ENCODE measurements at regions not wholly inside any gene's neighbourhood (a gene's known extent, or its start where the extent isn't known, plus 50 kb on each side); places are given as distances from the start of the nearest gene placed in this dataset.

GRCh38 chr4:1508161-1509160 is 102.2 kb upstream of the NKX1-1 start:
- H3K27ac ChIP-seq (ENCODE audit: low read length), result no peak overlapping the region
- peaks cover 0 to 3% of the 10 kb centered on the region in 2 experiments for H3K4me1 ChIP-seq (ENCODE audit: control insufficient read depth in 1 of 2, extremely low read depth in 1 of 2, insufficient read depth in 2 of 2, low read length in 2 of 2)
- POLR2A ChIA-PET, result no interaction called here
- H3K36me3 Mint-ChIP-seq, result no peaks in the 10 kb centered on the region
- H3K27me3 Mint-ChIP-seq, result peaks cover 13 to 22% of the 10 kb centered on the region in 2 donors
- peak in 1 of 35 experiments; percentile 2 for DNase-seq
- H3K9me3 Mint-ChIP-seq, result no peaks in the 10 kb centered on the region
- no peaks in the 10 kb centered on the region for H3K4me1 Mint-ChIP-seq
- no peak overlapping the region for H3K27ac Mint-ChIP-seq
- H3K4me3 ChIP-seq (ENCODE audit: control insufficient read depth in 1 of 2, extremely low read depth in 1 of 2, low read length in 1 of 2), result no peak overlapping the region
- no peak overlapping the region for H3K4me3 Mint-ChIP-seq
- CTCF ChIA-PET, result no interaction called here
- no peaks in the 10 kb centered on the region for H3K9me3 ChIP-seq
- no peaks in the 10 kb centered on the region for H3K36me3 ChIP-seq (ENCODE audit: control insufficient read depth in 2 of 2, extremely low read depth in 1 of 2, insufficient read depth in 1 of 2, low read length in 1 of 2)
- peaks cover 0 to 41% of the 10 kb centered on the region in 2 experiments for H3K27me3 ChIP-seq (replicated peaks in 1 of 2; ENCODE audit: control insufficient read depth in 2 of 2, extremely low read depth in 1 of 2, insufficient read depth in 2 of 2, low read length in 1 of 2)
- no peak for ATAC-seq (replicated peaks in 1 of 4)
- WGBS (ENCODE audit: insufficient coverage), result 76% methylated on average over 19 of the region's 26 CpGs

GRCh38 chr4:1506956-1507721 is 100.9 kb upstream of the NKX1-1 start:
- Histone ChIP-seq H3K4me3 (ENCODE audit: control insufficient read depth in 1 of 2, extremely low read depth in 1 of 2, low read length in 1 of 2) (no peak overlapping the region), H3K9me3 (no peaks in the 10 kb centered on the region), H3K36me3 (ENCODE audit: control insufficient read depth in 2 of 2, extremely low read depth in 1 of 2, insufficient read depth in 1 of 2, low read length in 1 of 2) (no peaks in the 10 kb centered on the region), H3K27ac (ENCODE audit: low read length) (no peak overlapping the region), H3K4me1 (ENCODE audit: control insufficient read depth in 1 of 2, extremely low read depth in 1 of 2, insufficient read depth in 2 of 2, low read length in 2 of 2) (no peaks in the 10 kb centered on the region), H3K27me3 (replicated peaks in 1 of 2; ENCODE audit: control insufficient read depth in 2 of 2, extremely low read depth in 1 of 2, insufficient read depth in 2 of 2, low read length in 1 of 2) (peaks cover 0 to 39% of the 10 kb centered on the region in 2 experiments)
- Mint-ChIP-seq H3K4me1 (no peaks in the 10 kb centered on the region), H3K36me3 (no peaks in the 10 kb centered on the region), H3K9me3 (no peaks in the 10 kb centered on the region), H3K27ac (no peak overlapping the region), H3K27me3 (peaks cover 13 to 22% of the 10 kb centered on the region in 2 donors), H3K4me3 (no peak overlapping the region)
- ChIA-PET CTCF (no interaction called here), POLR2A (no interaction called here)
- WGBS (ENCODE audit: insufficient coverage), result 66% methylated on average over 8 of the region's 13 CpGs
- DNase-seq (no peak), ATAC-seq (replicated peaks in 1 of 4) (no peak)

- Histone ChIP-seq H3K27ac (ENCODE audit: low read length) (no peak overlapping the region), H3K4me1 (ENCODE audit: control insufficient read depth in 1 of 2, extremely low read depth in 1 of 2, insufficient read depth in 2 of 2, low read length in 2 of 2) (no peaks in the 10 kb centered on the region), H3K9me3 (no peaks in the 10 kb centered on the region), H3K36me3 (ENCODE audit: control insufficient read depth in 2 of 2, extremely low read depth in 1 of 2, insufficient read depth in 1 of 2, low read length in 1 of 2) (no peaks in the 10 kb centered on the region), H3K4me3 (ENCODE audit: control insufficient read depth in 1 of 2, extremely low read depth in 1 of 2, low read length in 1 of 2) (no peak overlapping the region), H3K27me3 (replicated peaks in 1 of 2; ENCODE audit: control insufficient read depth in 2 of 2, extremely low read depth in 1 of 2, insufficient read depth in 2 of 2, low read length in 1 of 2) (peaks cover 0 to 35% of the 10 kb centered on the region in 2 experiments)
- ChIA-PET POLR2A (no interaction called here), CTCF (no interaction called here)
- Mint-ChIP-seq H3K4me3 (no peak overlapping the region), H3K27me3 (peaks cover 13 to 20% of the 10 kb centered on the region in 2 donors), H3K9me3 (no peaks in the 10 kb centered on the region), H3K36me3 (no peaks in the 10 kb centered on the region), H3K4me1 (no peaks in the 10 kb centered on the region), H3K27ac (no peak overlapping the region)
- ATAC-seq (replicated peaks in 1 of 4) (no peak), DNase-seq (peak in 4 of 35 experiments; percentile 0 to 22 (median 6))
- 67% methylated on average over 17 of the region's 24 CpGs for WGBS (ENCODE audit: insufficient coverage)
Observed at GRCh38 chr4:1505511-1506460, 99.5 kb upstream of the NKX1-1 start.

- Histone ChIP-seq H3K4me3 (ENCODE audit: control insufficient read depth in 1 of 2, extremely low read depth in 1 of 2, low read length in 1 of 2) (no peak overlapping the region), H3K27me3 (replicated peaks in 1 of 2; ENCODE audit: control insufficient read depth in 2 of 2, extremely low read depth in 1 of 2, insufficient read depth in 2 of 2, low read length in 1 of 2) (peaks cover 0 to 39% of the 10 kb centered on the region in 2 experiments), H3K36me3 (ENCODE audit: control insufficient read depth in 2 of 2, extremely low read depth in 1 of 2, insufficient read depth in 1 of 2, low read length in 1 of 2) (no peaks in the 10 kb centered on the region), H3K4me1 (ENCODE audit: control insufficient read depth in 1 of 2, extremely low read depth in 1 of 2, insufficient read depth in 2 of 2, low read length in 2 of 2) (no peaks in the 10 kb centered on the region), H3K27ac (ENCODE audit: low read length) (no peak overlapping the region), H3K9me3 (no peaks in the 10 kb centered on the region)
- Mint-ChIP-seq H3K27ac (no peak overlapping the region), H3K9me3 (no peaks in the 10 kb centered on the region), H3K27me3 (peaks cover 13 to 17% of the 10 kb centered on the region in 2 donors), H3K4me3 (no peak overlapping the region), H3K36me3 (no peaks in the 10 kb centered on the region), H3K4me1 (no peaks in the 10 kb centered on the region)
- ChIA-PET POLR2A (no interaction called here), CTCF (no interaction called here)
- ATAC-seq (replicated peaks in 1 of 4) (no peak), DNase-seq (no peak)
- WGBS (ENCODE audit: insufficient coverage), result 82% methylated on average over 12 of the region's 17 CpGs
Observed at GRCh38 chr4:1504595-1505500, 98.6 kb upstream of the NKX1-1 start.

GRCh38 chr4:1503583-1504471 is 97.6 kb upstream of the NKX1-1 start:
- ATAC-seq (replicated peaks in 1 of 4) (no peak), DNase-seq (peak in 2 of 35 experiments; percentile 1 to 2)
- Mint-ChIP-seq H3K27ac (no peak overlapping the region), H3K27me3 (peaks cover 13 to 15% of the 10 kb centered on the region in 2 donors), H3K4me3 (no peak overlapping the region), H3K4me1 (no peaks in the 10 kb centered on the region), H3K9me3 (no peaks in the 10 kb centered on the region), H3K36me3 (no peaks in the 10 kb centered on the region)
- no peak overlapping the region for H3K4me3 ChIP-seq (ENCODE audit: control insufficient read depth in 1 of 2, extremely low read depth in 1 of 2, low read length in 1 of 2)
- 87% methylated on average over 32 of the region's 37 CpGs for WGBS (ENCODE audit: insufficient coverage)
- H3K27ac ChIP-seq (ENCODE audit: low read length), result no peak overlapping the region
- no peaks in the 10 kb centered on the region for H3K4me1 ChIP-seq (ENCODE audit: control insufficient read depth in 1 of 2, extremely low read depth in 1 of 2, insufficient read depth in 2 of 2, low read length in 2 of 2)
- no peaks in the 10 kb centered on the region for H3K9me3 ChIP-seq
- ChIA-PET POLR2A (no interaction called here), CTCF (no interaction called here)
- H3K27me3 ChIP-seq (replicated peaks in 1 of 2; ENCODE audit: control insufficient read depth in 2 of 2, extremely low read depth in 1 of 2, insufficient read depth in 2 of 2, low read length in 1 of 2), result peaks cover 0 to 38% of the 10 kb centered on the region in 2 experiments
- H3K36me3 ChIP-seq (ENCODE audit: control insufficient read depth in 2 of 2, extremely low read depth in 1 of 2, insufficient read depth in 1 of 2, low read length in 1 of 2), result no peaks in the 10 kb centered on the region
